NCI-H446 treated with DMSO at 0.1 percent for 48 hours (cell line): ENCODE measurements at regions not wholly inside any gene's neighbourhood (a gene's known extent, or its start where the extent isn't known, plus 50 kb on each side); places are given as distances from the start of the nearest gene placed in this dataset.
"Not testable (repeated sequence)": the region's sequence is repeated elsewhere in the genome, so short reads cannot be mapped to it uniquely, and the experiment has no call there.

Source experiments
- DNase-seq: peaks from one replicate; lab custom pipeline; 2025; lab: John Stamatoyannopoulos, UW

DNA sequence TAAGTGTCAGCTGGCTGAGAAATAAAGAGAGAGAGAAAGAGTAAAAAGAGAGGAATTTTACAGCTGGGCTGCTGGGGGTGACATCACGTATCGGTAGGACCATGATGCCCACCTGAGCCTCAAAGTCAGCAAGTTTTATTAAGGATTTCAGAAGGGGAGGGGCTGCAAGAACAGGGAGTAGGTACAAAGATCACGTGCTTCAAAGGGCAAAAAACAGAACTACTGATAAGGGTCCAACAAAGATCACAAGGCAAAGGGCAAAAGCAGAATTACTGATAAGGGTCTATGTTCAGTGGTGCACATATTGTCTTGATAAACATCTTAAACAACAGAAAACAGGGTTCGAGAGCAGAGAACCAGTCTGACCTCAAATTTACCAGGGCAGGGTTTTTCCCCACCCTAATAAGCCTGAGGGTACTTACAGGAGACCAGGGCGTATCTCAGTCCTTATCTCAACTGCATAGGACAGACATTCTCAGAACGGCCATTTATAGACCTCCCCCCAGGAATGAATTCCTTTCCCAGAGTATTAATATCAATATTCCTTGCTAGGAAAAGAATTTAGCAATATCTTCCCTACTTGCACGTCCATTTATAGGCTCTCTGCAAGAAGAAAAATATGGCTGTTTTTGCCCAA, 128.3 kb upstream of the PZP start:
- not testable (repeated sequence) for DNase-seq

DNA sequence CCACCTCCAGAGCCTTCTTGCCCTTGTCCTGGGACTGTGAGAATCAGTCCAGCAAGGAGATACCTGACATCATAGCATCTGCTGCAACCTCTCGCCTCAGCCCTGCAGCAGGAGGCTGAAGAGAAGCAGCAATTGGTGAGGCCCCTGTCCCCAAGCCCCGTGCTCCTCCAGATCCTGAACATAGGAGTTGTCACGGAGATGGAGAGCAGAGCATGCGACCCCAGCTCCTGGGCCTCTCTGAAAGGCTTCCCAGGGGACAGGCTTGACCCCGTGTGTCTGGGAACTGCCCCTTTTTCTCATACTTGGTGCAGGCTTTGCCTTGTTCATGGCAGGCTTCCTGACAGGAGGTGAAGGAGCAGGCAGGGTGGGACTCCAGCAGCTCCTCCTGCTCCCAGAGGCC, 127.7 kb upstream of the PZP start:
- no peak for DNase-seq

DNA sequence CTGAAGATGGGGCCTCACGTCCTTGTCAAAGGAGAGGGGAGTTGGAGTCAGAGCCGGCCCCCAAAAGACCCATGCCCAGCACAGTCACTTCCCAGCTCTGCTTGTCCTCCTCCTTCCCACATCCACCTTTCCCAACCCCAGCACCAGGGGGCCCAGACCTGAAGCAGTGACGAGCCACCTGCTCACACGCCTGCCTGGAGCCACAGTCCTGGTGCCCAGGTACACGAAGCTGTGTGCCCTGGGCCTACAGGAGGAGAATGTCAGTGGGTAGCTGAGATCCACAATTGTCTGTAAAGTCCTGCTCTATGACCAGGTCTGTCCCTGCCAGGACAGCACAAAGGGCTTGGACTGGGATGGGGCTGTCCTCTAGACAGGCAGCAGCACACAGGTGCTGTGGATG, 126.8 kb upstream of the PZP start:
- DNase-seq, result no peak

DNA sequence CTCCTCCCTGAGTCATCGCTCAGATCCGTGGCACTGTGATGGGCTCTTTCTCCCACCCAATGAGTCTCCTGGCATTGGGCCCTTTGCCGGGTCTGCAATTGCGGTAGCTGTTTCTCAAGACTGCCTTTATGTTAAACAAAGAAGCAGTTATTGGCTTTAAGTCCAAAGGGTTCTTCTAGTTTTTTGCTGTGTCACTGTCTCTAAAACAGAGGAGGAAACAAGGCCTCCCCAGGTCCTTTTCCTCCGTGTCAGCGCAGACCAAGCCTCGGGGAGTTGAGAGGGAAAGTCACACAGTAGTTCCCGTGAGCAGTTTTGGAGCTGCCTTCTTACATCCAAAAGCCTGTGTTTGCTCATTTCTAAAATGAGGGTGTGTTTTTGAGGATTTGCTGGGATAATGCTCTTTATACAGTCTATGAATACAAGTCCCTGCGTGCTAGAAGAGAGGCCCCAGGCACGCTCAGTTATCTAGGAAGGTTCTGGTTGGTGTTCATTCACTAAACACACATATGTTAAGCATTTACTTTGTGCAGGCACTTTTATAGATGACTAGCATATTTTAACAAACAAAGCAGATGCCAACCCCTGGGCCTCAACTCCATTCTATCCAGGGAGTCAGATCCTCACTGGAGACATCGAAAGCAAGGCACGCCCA, 126.0 kb upstream of the PZP start:
- no peak for DNase-seq

DNA sequence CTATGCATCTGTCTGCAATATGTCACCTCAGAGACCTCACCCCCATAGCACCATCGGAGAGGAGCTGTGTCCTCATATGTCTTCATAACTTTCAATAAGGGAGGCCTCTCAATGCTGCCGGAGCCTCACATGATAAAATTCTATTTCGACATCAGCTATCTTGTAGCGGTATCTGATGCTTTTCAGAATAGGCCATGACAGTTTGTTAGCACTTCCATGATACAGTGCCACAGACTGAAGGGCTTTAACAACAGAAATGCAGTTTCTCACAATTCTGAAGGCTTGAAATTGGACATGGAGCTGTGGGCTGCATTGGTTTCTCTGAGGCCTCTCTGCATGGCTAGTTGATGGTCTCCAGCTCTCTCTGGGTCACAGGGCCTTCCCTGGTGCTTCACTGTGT, 125.0 kb upstream of the PZP start:
- DNase-seq, result no peak

DNA sequence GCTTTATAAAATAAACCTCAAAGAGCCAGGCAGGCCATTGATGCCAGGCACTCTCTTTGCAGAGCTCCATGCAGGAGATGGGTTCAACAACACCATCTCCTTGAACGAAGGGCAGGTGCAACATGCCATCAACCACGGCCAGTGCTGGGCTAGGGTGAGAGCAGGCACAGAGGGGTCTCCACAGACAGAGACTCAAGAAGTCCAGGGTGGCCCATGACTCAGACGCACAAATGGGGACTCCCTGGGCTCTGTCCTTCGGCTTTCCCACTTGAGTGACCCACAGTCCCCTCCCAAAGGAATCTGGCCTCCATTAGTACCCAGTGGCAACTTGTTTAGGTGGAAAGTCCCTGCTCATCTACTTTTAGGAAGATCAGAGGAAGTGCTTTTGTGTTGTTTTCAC, 124.4 kb upstream of the PZP start:
- no peak for DNase-seq

DNA sequence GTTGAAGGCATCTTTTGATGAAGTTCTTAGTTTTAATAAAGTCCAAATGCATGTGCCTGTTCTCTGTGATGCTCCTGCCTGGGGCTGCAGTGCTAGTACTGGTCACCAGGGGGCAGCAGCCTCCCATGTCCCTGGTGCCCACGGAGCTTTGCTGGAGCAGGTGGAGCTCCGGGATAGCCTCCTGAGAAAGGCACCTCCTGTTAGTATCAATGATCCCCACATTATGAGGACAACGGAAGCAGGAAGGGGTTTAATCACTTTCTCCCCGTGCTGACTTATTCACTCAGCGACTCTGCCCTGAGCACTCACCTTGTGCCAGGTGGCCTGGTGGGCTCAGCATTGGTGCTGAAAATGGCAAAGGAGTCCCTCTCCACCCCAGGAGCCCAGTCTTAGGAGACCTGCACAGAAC, 123.0 kb upstream of the PZP start:
- no peak for DNase-seq

DNA sequence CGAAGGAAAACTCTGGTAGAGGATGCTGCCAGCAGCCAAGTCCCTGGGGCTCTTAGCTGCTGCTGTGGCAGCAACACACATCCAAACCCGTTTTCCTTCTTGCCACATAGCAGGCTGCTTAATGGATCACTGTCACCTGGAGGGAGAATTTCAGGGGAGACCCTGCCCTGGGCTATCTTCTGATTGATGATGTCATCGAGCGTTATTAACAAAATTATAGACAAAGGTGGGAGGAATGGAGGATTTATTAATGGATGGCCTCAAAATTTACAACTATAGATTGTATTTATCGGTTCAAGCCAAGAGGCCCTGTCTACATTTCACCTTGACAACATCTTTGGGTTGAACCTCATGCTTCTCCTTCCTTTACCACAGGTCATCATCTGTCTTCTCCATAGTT, 120.8 kb upstream of the PZP start:
- DNase-seq, result no peak

DNA sequence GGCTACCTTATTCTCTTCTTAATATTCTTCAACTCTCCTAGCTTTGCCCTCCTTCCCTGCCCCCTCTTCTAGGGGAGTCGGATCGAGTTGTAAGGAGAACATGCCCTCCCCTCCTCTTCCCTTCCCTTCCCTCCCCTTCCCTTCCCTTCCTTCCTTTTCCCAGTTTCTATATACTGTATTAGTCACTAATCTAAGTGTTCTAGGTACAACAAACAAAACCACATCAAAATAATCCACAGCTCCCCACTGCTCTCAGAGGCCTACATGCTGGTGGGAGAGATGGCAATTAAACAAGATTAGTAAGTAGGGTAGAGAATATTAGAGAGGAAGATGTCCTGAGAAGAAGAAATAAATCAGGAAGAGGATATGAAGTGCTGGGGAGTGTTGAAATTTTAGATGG, 119.9 kb upstream of the PZP start:
- DNase-seq, result no peak

DNA sequence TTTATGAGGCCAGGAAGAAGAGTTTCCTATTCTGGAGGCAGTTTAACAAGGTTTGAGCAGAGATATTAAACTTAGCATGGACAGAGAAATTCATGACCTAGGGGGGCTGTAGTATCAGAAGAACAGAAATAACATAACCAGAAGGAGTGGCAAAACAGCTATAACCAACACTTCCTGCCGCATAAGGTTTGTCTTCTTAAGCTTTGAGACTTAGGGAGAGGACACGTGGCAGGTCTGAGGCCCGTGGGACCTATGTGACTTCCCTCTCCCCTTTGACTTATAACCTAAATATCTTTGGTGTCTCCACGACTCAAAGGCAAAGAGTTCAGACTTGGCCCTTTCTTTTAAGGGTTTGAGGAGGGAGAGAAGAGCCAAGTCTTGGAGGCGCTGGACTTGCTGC, 119.1 kb upstream of the PZP start:
- DNase-seq, result no peak

DNA sequence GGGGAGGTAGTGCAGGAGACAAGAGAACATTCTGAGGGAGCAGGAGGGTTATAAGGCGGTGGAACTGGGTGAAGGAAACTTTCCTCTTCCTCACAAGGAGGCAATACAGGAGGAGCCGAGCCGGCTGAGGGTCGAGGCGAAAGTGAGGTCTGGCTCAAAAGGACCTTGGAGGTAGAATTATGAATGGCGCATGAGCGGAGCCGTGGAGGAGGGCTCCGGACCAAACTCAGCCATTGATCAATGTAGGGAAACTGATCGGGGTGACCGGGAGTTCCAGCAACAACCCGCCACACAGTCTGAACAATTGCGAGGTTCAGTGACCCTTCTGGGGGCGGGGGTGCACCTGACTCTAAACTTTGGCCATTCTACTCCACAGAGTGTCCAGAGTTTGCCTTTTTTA, 118.7 kb upstream of the PZP start:
- DNase-seq, result not testable (repeated sequence)

DNA sequence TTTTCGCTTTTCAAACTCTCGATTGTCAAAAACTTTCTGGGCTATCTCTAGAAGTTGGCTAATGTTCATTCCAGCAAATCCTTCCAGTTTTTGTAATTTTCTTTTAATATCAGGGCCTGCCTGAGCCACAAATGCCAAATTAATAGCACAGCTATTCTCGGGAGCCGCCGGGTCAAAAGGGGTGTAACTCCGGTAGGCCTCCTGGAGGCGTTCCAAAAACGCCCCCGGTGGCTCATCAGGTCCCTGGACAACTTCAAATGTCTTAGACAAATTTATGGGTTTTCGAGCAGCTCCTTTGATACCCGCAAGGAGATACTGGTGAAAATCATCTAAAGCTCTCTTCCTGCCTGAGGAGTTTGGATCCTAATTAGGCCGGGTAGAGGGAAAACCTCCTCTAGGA, 117.9 kb upstream of the PZP start:
- no peak for DNase-seq

DNA sequence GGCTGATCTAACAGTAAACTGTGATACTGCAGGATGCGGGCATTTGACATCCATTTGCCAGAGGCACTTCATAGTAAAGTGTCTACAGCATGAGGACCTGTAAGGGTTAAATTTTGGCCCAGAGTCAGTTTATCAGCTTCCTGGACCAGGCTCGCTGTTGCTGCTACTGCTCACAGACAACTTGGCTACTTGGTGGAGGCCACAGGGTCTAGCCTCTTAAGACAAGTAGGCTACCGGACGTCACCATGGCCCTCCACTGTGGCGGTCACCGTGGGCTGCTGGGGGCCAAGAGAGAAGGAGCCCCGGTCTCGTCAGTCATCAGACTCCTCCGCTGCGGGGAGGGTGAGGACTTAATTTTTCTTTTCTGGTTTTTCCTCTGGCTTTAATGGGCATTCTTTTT, 117.3 kb upstream of the PZP start:
- DNase-seq, result no peak

DNA sequence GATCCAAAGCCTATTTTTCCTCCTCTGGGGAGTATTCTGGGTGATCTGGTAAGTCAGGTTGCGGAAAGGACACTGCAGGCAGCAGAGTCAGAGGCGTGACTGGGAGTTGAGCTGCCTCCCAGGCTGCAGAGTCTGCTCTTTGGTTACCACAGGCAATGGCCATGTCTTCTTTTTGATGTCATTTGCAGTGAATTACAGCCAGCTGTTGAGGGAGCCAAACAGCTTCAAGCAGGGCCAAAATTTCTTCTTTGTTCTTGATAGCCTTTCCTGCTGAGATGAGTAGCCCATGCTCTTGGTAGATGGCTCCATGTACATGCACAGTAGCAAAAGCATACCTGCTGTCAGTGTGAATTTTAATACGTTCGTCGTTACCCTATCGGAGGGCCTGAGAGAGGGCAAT, 116.6 kb upstream of the PZP start:
- DNase-seq, result no peak

DNA sequence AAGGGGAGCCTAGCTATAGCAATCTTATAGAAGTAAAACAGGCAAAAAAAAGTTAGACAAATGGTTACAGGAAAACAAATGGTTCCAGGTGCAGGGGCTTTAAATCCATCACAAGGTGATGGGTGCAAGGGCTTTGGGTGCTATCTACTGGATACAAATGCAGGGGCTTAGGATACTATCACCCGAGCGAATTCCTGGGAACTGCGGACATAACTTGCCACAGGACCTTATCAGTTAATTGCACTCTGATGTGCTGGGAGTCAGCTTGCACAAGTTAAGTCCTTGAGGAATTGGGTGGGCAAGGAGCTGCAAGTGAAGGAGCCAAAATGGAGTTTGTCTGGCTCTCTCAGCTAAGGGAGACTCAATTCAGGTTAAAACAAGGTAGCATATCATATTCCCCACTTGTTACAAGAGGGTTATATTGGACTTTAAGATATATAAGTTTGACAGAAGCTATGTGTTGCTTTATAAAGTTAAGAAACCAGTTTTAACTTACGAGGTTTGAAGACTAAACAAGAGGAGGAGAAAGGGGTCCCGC, 115.0 kb upstream of the PZP start:
- no peak for DNase-seq

DNA sequence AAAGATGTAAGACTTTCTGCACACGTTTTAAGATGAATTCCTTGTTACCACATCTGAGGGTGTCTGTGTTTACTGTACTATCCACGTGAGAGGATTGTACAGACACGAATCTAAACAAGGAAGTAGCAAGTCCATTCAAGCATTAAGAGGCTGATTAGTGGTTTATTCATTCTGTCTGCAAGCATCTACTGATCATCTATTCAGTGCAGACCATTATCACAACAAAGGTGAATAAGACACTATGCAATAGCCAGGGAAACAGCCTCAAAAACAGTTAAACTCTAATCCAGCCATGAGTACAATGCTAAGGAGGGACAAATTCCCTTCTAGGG, 111.6 kb upstream of the PZP start:
- no peak for DNase-seq

DNA sequence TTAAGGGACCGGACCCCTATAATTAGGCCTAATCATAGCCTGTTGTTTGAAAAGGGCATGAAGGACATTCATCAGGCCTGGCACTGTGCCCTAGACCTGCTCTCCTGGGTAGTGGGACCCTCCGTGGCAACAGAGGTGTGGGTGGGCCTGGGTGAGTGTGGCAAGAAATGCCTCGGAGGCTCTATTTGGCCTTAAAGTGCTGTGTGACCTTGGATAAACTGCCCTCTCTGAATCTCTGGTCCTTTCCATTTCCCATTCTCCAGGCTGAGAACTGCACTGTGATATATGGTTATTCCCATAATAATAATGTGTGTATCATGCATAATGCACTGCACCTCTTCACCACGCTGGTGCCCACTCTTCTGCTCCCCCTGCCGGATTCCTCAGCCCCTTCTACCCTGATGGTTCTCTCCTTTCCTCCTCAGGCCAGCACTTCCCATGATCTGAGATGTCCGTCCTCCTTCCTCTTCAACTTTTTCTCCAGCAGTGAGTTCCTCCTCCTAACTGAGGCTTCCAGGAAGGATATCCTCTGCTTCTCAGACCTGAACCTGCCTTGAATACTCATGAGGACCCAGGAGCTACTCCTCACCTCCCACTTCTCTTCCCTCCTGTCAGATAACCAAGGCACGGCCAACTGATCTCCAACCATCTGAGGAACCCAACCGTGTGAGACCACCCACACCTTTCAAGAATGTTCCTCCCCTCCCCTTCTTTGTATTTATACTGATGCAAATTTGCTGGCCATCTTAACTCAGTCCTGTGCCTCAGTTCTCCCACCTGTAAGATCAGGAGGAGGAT, 111.0 kb upstream of the PZP start:
- DNase-seq, result no peak

DNA sequence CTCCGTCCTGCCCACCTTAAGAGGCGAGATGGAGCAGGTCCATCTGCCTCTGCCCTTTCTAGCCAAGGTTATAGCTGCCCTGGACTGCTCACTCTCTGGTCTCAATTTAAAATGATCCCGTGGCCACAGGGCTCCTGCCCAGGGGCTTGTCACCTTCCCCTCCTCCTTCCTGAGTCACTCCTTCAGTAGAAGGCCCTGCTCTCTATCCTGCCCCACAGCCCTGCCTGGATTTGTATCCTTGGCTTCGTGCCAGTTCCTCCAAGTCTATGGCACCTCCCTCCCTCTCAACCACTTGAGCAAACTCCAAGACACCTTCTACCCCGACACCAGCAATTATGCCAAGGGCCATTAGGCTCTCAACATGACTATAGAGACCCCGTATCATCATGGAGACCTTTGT, 105.3 kb upstream of the PZP start:
- not testable (repeated sequence) for DNase-seq

DNA sequence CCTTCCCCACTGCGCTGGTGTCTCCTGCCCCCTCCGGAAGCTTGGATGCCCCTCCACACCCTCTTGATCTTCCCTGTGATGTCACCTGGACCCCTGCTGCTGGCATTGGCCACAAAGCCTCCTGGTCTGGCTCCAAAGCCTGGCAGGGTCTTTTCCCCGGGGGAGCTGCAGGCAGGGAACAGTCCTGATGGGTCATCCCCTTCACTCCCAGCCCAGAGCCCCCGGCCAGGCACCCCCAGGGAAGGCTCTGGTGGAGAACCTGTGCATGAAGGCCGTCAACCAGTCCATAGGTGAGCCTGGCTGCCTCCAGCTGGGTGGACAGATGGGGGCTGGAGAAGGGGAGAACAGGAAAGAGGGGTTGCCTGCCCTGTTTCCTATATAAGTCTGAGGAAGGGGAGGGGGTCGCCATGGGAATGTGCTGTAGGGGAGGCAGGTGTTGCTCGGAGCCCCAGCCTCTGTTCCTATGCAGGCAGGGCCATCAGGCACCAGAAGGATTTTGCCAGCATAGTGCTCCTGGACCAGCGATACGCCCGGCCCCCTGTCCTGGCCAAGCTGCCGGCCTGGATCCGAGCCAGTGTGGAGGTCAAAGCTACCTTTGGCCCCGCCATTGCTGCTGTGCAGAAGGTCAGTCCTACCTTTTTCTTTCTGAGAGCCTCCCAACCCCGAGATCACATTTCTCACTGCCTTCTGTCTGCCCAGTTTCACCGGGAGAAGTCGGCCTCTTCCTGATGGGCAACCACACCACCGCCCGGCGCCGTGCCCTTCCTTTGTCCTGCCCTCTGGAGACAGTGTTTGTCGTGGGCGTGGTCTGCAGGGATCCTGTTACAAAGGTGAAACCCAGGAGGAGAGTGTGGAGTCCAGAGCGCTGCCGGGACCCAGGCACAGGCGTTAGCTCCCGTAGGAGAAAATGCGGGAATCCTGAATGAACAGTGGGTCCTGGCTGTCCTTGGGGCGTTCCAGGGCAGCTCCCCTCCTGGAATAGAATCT, 104.5 kb upstream of the PZP start:
- not testable (repeated sequence) for DNase-seq

DNA sequence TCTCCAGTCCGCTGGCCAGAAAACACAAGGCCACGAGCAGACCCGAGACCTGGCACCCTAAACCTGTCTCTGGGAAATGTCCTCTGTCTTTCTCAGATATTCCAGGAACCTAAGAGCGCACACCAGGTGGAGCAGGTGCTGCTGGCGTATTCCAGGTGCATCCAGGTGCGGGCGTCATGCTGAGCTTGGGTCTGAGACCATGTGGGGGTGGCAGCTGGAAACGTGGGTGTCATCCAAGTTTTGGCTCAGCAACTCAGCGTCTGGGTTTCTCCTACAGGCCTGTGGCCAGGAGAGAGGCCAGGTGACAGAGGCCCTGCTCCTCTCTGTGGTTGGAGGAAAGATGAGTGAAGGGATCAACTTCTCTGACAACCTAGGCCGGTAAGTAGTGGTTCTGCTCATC, 103.3 kb upstream of the PZP start:
- not testable (repeated sequence) for DNase-seq

DNA sequence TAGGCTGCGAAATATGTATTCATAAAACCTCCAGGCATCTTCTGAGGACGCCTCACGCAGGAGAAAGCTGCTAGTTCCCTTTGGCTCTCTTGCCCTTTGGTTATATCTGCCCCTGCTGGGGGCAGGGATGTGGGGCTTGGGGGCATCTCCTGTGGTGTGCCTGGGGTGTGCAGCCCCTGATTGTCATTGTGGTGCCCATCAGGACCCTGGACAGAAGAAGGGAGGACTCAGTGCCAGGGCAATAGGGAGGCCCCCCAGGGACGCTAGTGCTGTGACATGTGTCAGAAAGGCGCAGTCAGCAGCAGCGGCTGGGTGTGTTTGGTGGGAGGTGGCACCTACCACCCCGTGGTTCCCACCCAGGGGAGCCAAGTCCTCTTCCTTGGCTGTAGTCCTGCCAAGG, 102.5 kb upstream of the PZP start:
- DNase-seq, result not testable (repeated sequence)

DNA sequence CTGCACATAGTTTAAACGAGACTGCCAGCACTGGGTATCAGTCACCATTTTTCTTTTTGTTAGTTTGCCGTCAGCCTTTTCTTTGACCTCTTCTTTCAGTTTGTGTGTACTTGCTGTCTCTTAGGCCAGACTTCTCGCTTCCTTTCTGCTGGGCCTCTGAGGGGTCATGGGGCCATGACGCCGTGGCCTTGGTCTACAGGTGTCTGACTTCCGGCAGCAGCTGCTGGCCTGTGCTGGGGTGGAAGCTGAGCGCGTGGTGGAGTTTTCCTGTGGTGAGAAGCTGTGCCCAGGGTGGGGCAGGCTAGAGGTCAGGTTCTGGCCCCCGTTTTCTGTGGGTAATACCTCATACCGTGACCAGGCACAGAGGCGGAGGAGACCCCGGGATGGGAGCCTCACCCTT, 101.6 kb upstream of the PZP start:
- DNase-seq, result not testable (repeated sequence)
